GM23338 (cell line): ENCODE measurements at regions not wholly inside any gene's neighbourhood (a gene's known extent, or its start where the extent isn't known, plus 50 kb on each side); places are given as distances from the start of the nearest gene placed in this dataset.

ENCODE experiments used
- CREB1 ChIP-seq: fragments of 250-450 bp; sonication (Bioruptor Pico); IDR thresholded peaks from 2 replicates; pipeline ENCODE4 v1.5.0; 2020; ENCODE audit warnings: low read depth, mild to moderate bottlenecking, moderate library complexity
- CTCF ChIP-seq, 2 experiments: fragments of 200-600 bp in 1 of 2; sonication (generic) in 1 of 2; conservative IDR thresholded peaks; 2 replicates each; pipeline versions ENCODE4 v1.5.1 to v1.6.1; 2016 to 2017; ENCODE audit warnings: antibody characterized with exemption in 2 of 2, low read depth in 2 of 2, mild to moderate bottlenecking in 2 of 2, moderate library complexity in 1 of 2
- ETS1 ChIP-seq: IDR thresholded peaks from 2 replicates; pipeline ENCODE4 v1.6.1; 2016; ENCODE audit warnings: antibody characterized with exemption
- EZH2 ChIP-seq: fragments of 200-600 bp; sonication (generic); IDR thresholded peaks from one replicate; pipeline ENCODE4 v1.8.0; 2017; ENCODE audit warnings: antibody characterized with exemption, mild to moderate bottlenecking, low read depth; ENCODE audit not compliant: unreplicated experiment
- EZH2phosphoT487 ChIP-seq: fragments of 200-600 bp; sonication (generic); IDR thresholded peaks from one replicate; pipeline ENCODE4 v1.8.1; 2018; ENCODE audit warnings: antibody characterized with exemption; ENCODE audit not compliant: unreplicated experiment
- JUNB ChIP-seq: IDR thresholded peaks from one replicate; pipeline ENCODE4 v1.6.1; 2016; ENCODE audit warnings: antibody characterized with exemption; ENCODE audit not compliant: unreplicated experiment
- NANOG ChIP-seq: IDR thresholded peaks from 2 replicates; pipeline ENCODE4 v1.6.1; 2016; ENCODE audit warnings: antibody characterized with exemption, borderline replicate concordance
- POLR2AphosphoS5 ChIP-seq: IDR thresholded peaks from 2 replicates; pipeline ENCODE4 v1.6.1; 2016; ENCODE audit warnings: antibody characterized with exemption, low read depth
- REST ChIP-seq: IDR thresholded peaks from one replicate; pipeline ENCODE4 v1.6.1; 2018; ENCODE audit warnings: antibody characterized with exemption; ENCODE audit not compliant: unreplicated experiment
- STAT1 ChIP-seq: IDR thresholded peaks from one replicate; pipeline ENCODE4 v1.6.1; 2016; ENCODE audit warnings: antibody characterized with exemption; ENCODE audit not compliant: unreplicated experiment

- no peak for TF ChIP-seq EZH2phosphoT487
- TF ChIP-seq CTCF (conservative IDR thresholded peaks at IDR 0.05; ENCODE audit: low read depth in 2 of 2), result no peak
- no peak for TF ChIP-seq POLR2AphosphoS5
- TF ChIP-seq ETS1, result no peak
- no peak for TF ChIP-seq REST
- TF ChIP-seq JUNB, result no peak
- TF ChIP-seq EZH2, result no peak
- TF ChIP-seq STAT1, result no peak
- no peak for TF ChIP-seq CREB1 (CRISPR knock-in tag)
- no peak for TF ChIP-seq NANOG
These were observed 1644.4 kb downstream of the FAM181B start for GRCh38 chr11:81089242-81089641.
